Stimulated activated CD8-positive, alpha-beta memory T cell treated with anti-CD3 and anti-CD28 coated beads, Interleukin-4, amount 100 ng/mL, for 24 hours (primary cell): ENCODE measurements at regions not wholly inside any gene's neighbourhood (a gene's known extent, or its start where the extent isn't known, plus 50 kb on each side); places are given as distances from the start of the nearest gene placed in this dataset.

Source experiments
- DNase-seq: peaks from one replicate; pipeline ENCODE4 v3.0.0-alpha.2; 2020; ENCODE audit warnings: low read depth

DNA sequence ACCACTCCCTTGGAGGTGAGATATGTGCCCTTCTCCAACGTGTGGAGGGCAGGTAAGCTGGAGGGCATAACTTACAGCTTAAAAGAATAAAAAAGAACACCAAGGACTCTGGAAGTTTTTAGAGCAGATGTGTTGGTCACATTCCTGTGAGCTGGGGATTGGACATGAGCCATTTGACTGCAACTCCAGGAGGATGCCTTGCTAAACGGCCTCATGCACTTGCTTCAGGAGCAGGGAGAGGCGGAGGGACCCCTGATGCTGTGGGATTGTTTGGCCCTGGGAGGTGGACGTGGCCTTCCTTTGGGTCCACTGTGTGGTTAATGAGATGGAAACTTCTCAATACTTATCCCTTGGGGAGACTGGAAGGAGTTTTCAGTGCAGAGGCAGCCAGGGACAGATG, 185.6 kb downstream of the RHOU start:
- DNase-seq = no peak

DNA sequence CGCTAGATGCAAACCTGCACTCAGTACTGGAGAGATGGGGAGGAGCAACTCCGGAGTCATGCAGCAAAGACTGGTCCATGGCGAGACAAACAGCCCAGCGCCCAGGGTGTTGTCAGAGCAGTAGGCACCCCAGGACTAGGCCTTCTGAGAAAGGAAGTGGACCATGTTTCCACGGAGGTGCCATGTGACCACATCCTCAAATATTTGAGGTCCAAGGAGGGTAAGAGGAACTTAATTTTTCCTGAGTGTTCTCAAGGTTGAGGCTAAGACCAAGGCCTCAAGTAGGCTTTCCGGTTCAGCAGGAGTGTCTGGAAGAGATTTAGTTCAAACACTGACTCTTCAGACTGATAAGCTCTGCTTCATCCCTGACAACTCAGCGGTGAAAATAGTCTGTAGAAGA, 186.2 kb downstream of the RHOU start:
- no peak for DNase-seq

DNA sequence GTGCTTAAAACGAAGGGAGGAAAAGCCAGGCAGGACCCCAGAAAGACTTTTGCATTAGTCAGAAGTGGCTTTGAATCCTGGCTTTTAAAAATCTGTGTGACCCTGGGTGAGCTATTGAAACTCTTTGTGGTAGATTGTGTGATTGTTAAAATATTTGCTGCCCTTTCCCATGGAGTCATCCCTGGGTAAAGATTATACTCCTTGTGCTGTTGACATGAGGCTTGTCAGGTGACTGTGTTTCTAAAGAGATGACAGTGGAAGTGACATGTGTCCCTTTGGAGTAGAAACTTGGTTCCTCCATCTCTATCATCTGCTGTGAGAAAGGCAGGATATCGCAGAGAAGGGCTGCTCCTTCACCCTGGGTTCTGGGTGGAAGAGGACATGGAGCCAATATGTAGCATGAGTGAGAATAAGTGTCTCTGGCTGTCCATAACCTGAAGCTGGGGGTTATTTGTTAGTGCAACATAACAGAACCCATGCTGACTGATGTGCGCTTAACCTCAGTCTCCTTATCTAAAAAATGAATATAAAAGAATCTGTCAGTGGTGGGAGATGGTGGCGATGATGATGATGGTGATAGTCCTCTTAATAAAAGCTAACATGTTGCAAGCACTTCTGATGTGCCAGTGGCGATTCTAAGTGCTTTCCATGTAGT, 187.6 kb downstream of the RHOU start:
- no peak for DNase-seq

DNA sequence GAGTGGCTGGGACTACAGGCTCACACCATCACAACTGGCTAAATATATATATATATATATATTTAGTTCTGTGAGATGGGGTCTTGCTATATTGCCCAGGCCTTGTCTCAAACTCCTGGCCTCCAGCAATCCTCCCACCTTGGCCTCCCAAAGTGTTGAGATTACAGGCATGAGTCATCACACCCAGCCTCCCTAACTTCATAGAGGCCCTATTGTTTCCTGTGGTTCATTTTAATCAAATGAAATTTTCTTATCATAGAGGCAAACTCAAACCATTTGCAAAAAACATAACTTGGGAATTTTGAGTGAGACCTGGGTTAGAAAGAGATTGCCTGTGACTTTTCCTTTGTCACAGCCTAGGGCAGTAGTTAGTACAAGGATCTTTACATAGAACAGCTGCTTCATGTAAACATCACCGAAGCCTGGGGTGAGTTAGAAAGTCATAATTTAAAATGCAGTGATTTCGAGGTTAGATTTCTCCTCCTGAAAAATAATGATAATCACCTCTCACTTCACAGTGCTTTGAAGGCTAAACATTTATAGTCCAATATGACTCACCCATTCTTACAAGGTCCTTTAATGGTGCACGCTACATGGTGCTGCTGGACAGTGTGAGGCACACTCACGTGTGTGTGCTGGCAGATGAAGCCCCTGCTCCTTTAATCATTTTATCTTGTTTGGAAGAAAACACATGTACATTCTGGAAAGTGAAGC, 188.9 kb downstream of the RHOU start:
- DNase-seq = no peak

DNA sequence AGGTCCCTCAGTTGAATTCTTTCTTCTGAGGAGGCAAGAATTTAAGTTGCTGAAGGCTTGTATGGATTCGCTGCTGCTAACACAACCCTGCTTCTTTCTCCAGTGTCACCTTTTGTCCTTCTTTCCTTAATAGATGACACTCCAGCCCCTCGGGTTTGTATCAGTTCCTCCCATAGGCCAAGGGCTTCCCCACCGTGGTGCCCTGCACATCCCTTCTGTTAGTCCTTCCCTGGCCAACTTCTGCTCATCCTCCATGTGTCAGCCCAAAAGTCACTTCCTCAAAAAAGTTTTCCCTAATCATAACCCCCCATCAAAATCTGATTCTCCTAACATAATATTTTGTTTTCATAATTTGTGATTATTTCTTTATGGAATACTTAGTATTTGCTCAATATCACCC, 190.4 kb downstream of the RHOU start:
- DNase-seq = no peak

DNA sequence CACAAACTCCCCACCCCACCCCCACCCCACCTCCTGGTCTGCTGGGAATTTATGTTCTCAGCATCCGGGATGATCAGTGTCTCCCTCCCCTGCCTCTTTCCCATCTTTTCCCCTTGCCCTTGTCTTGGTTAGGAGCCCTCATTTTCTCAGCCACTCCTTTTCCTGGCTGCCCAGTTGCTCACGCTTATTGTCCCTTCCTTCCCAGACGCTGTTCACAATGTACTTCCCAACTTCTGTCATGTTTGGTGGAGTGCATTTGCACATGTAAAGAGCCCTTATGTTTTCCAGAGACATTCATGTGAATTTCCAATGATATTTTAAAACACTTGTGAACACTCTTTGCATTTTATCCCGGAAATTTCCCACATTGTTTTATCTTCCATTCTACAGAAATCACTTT, 192.1 kb downstream of the RHOU start:
- no peak for DNase-seq

DNA sequence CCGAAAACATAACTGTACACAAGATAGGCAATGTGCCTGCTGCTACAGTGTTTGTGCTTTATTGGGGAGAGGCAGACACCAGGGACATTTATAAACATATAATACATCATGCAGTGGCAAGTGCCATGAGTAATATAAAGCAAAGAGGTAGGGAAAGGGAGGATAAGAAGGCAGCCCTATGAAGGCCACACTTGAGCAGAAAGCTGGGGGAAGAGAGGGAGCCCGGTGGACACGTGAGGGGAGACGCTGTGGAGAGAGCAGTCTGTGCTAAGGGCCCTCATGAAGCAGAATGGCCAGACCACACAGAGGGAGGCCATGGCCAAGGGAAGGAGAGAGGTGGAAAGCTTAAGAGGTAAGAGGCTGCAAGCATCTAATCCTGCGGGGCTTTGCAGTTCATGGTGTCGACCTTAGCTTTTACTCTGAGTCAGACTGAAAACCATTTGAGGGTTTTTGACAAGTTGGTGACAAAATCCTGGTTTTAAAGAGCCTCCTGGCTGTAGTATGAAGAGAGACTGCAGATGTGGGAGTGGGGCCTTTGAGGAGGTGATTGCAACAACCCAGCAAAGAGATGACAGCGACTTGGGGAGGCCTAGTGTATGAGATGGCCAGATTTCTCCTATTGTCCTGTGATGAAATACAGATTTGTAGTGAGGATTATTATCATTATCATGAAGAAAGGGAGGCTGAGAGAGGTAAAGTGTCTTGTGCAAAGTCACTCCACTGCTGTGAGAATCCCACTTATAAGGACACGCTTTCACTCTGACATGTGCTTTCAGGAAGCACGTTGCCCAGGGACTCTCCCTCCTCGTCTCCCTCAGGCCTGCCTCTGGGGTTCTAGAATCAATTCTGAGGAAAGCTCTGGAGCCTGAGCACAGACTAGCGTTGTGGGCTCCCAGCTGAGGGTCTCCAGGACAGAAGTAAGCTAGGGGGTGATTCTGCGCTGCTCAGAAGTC, 192.9 kb downstream of the RHOU start:
- no peak for DNase-seq

DNA sequence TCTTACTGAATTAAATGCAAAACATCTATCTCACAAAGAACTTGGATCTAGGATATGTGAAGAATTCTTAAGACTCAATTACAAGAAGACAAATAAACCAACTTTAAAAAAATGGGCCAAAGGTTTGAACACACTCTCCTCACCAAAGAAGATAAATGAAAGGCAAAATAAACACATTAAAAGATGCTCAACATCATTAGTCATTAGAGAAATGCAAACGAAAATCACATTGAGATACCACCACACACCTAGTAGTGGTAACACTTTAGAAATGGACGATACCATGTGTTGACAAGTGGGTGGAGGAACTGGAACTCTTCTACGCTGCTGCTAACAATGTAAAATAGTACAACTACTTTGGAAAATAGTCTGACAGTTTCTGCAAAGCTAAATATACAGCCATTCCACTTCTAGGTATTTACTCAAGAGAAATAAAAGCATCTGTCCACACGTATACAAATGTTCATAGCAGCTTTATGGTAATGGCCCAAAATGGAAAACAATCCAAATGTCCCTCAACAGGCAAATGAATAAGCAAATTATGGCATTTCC, 194.3 kb downstream of the RHOU start:
- no peak for DNase-seq

DNA sequence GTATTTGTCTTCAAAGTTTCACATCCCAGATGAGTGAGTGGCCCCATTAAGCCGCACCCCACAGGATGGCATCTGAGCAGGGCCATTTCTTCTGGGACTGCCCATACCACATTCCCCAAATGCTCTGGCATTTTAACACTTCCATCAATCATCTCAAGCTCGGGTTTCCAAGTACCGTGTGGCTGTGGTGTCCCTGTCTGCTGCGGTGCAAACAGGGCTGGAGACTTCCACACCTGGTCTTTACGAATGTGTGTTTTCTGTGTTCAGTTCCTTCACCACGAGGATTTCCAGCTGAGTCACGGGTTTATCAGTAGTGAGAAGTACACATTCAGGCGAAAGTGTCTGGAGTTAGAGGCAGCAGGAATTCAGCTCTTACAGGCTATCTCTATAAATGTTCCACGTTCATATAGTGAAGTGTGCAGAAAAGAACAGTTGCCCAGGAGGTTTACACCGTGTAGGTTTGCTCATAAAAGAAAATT, 195.2 kb downstream of the RHOU start:
- no peak for DNase-seq

DNA sequence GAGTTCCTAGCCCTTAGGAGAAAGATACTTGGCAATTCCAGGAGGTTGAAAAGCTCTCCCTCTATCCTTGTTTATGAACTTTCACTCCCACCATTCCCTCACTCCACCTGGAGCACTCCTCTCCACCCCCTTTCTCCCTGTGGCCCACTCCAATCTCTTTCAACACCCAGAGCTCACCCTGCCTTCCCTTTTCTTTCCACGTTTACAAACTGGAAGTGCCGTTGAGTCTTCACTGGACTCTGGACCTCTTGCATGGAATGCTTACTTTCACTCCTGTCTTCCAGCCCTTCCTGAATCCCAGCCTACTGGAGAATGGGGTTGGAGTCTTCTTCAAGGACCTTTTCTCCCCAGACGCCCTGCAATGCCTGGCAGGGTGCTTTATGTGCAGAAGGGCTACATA, 198.5 kb downstream of the RHOU start:
- DNase-seq = no peak

DNA sequence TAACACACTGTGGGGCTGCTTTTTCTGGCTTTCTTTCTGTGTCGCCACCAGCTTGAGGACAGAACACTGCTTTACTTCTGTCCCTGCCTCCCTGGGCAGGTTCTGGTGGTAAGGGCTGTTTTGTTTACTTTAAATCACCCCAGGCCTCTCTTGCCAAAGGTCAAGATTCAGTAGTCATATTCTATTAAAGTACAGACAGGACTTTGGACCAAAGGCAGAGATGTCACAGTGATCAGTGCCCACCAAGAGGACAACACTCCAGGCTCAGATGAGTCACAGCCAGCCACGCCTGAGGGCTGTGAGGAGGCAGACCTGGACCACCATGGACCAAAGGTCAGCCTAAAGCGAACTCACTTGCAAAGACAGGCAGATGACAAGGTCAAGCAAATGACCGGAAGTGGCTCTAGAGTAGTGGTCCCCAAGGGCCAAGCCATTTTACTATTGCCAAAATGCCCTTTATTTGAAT, 200.0 kb downstream of the RHOU start:
- no peak for DNase-seq

DNA sequence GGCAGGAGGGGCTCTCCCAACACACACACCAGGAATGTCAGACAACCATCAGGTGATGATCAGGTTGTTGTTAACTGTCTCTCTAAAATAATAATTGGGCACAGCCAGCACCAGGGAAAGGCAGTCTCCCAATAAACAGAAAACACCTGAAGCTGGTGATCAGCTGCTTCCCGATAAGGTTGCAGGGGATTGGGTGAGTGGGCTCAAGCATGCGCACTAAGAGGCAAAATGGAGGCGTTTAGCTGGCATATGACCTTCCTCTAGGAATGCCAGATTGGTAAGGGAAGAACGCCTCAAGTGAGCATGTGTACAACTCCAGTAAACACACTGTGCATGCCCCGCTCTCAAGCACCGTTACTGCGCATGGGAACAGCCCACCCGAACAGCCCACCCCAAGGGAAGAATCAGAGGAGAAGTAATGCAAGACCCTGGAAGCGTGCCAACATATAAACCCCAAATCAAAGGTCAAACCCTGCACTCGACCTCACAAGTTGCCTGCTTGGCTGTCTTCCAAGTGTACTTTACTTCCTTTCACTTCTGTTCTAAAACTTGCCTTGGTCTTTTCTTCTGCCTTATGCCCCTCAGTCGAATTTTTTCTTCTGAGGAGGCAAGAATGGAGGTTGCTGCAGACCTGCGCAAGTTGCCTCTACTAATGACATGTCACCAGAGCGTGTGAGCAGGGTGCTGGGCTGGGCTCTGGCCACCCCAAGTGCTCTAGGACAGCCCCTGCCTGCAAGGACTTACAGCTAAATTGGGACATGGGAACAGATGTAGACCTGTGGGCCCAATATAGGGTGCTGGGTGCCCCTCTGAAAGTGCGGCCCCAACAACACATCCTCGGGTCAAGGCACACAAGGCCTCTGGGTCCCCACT, 200.8 kb downstream of the RHOU start:
- DNase-seq = no peak

DNA sequence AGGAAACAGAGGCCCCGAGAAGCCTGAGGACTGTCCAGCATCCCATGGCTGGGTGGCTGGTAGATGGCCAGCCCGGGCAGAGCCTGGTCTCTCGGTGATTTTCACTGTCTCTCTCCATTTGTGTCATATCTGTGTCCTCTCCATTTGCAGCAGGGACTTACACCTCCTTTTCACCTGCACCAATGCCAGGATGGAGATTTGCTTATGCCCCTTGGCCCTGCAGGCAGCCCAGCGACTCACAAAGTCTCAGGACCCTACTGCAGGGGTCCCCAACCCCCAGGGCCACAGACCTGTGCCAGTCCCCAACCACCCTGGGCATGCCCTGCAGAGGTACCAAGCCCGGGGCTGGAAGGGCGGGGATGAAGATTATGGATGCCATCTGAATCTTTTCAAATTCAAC, 201.6 kb downstream of the RHOU start:
- no peak for DNase-seq

DNA sequence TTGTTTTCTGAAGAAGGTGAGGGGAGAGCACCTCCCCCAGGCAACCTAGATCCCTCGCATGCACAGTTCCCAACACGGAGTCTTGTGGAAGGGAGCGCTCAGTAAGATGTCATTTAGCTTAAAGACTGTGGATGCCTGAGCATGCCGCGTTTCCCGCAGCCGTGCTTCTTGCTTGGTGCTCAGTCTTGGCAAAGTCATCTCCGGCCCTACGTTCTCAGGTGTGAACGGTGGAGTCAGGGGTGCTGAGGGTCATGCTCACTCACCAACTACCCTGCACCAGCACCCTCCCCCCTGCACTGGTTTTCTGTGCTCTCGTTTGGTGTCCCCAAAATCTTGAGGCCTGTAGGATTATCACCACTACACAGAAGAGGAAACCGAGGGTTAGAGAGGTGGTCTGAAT, 202.1 kb downstream of the RHOU start:
- DNase-seq = no peak

DNA sequence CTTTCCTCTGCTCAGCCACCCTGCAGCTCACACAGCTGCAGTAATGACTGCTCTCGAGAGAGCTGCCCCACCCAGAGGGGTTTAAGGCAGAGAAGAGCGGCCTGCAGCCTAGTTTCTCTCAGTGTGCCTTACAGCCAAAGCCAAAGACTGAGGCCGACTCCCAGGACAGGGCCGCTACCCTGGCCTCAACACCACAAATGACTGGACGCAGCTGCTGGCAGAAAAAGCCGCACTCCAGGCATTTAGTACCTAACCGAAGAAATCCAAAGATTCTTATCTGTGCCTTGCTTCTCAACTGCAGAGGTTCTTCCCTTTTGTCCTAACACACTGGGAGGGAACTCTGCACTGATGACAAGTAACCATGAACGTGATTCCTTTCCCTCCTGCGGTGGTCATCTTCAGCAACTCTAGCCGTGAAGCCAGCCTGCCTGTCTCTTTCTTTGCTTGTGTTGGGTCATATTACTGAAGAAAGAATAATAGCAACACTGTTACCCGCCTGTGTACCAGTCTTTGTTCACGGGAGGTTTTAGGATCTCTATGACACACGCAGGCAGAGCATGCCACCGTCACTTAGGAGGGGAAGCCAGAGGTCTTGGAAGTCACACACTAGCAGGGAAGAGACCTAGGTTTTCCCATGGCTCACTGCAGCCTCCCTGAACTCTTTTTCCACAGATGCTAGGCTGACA, 202.7 kb downstream of the RHOU start:
- no peak for DNase-seq

DNA sequence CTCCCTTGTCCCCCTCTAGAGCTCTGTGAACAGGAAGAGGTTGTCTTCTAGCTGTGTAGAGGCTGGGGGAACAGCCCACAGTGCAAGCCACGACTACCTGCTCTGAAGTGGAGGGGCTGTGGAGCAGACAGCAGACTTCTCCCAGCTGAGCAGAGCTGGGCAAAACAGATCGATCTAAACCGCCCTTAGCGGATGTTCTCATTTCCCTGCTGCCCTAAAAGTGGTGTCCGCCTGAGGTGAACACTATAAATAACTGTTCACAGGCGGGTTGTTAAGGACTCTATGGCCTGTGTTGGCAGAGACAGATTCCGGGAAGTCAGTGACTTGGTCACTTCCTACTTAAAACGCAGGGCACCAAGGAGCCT, 203.2 kb downstream of the RHOU start:
- no peak for DNase-seq

DNA sequence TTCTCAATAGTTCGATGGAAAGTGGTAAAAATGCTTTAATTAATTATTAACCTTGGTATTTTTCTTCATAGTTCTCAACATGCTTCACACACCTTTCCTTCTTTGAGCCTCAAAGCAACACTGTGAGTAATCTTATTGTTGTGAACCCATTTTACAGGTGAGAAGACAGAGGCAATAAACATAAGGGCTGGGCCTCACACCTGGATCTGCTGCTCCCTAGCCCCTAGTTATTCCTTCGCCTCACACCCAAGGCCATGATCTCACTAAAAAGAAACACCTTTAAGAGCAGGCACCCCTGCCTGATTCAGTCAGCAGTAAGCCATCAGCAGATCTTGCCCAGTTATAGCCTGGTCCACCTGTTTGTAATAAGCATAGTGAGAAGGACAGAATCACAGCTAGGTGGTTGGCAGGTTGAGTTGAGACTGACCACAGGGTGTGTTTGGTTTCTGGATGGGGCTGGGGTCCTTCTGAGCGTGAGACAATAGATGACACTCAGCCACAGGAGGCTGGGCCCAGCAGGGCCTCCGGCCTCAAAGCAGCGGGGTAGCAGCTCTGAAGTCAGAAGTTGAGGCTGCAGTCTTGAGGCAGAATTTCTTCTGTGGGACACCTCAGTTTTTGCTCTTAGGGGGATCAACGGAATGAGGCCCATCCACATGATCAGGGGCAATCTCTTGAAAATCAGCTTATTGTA, 203.9 kb downstream of the RHOU start:
- DNase-seq = no peak

DNA sequence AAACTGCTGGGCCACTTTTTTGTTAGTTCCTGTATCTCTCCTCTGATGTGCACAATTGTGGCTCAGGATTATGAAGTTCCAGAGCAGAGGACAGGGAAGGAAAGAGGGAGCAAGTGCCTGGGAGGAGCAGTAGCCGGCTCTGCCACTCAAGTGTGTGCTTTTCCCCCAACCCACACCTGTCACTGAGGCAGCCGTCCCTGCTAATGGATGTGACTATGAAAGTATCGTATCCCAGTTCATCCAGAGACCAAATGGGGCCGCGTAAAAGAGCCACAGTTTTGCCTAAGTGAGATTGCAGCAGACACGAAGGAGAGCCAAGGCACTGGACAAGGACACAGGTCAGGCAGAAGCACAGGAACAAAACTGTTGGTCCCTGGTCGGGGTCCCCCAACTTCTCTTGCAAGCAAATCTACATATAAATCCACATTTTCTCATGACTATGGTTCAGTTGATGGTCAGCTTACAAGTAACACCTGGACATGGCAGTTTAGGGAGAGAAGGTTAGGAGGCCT, 204.7 kb downstream of the RHOU start:
- no peak for DNase-seq

DNA sequence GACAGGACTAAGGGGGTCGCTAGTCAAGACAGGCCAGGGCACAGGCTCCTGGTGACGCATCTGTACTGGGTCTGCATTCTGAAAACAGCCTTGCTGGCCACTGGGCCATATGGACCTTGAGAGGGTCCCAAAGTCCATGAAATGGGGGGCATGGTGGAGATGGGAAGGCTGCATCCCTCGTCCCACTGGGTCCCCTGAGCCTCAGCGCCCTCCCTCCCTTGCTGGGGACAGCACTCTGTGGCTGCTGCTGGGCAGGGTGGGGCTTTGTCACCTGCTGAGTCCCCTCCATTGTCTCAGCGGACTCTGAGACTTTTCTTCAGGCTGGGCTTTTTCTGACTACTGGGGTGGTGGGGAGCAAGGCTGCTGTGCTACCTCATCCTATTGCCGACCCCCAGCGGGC, 205.2 kb downstream of the RHOU start:
- no peak for DNase-seq

DNA sequence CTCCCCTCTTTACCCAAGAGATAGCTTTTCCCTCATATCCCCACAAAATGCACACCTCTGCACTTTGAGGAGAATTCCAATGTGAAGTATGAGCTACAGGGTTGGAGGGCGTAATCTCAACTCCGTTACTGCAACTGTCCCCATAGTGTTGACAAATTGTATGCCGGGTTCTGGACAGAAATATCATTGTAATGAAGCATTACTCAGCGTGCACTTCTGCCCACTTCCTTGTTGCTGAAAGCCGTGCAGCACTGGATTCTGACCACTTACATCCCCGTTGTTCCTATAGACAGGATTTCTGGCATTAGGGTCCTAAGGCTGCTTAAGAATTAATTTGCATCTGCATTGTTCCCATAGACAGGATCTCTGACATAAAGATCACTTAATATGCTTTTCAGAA, 205.6 kb downstream of the RHOU start:
- DNase-seq = no peak
